Liver (tissue), 7 donors: ENCODE measurements at regions not wholly inside any gene's neighbourhood (a gene's known extent, or its start where the extent isn't known, plus 50 kb on each side); places are given as distances from the start of the nearest gene placed in this dataset.

Experiments
- DNase-seq: peaks from one replicate; pipeline ENCODE4 v3.0.0-alpha.2; 2017; ENCODE audit warnings: low spot score
- H3K27ac ChIP-seq, 2 donors: one replicate each; pipeline ENCODE4 v1.7.0; 2013; ENCODE audit warnings: inconsistent platforms in 2 of 2, low read length in 2 of 2, control low read depth in 1 of 2, low read depth in 1 of 2, mild to moderate bottlenecking in 1 of 2
- H3K27me3 ChIP-seq, 4 donors: one replicate each; pipeline versions ENCODE4 v1.6.1 to v1.7.0; 2013; ENCODE audit warnings: low read length in 3 of 4, inconsistent platforms in 1 of 4, mild to moderate bottlenecking in 1 of 4, moderate library complexity in 1 of 4; ENCODE audit not compliant: control insufficient read depth in 4 of 4, insufficient read depth in 4 of 4
- H3K36me3 ChIP-seq, 4 donors: one replicate each; pipeline versions ENCODE4 v1.6.1 to v1.7.0; 2013; ENCODE audit warnings: low read length in 3 of 4, mild to moderate bottlenecking in 3 of 4, low read depth in 1 of 4, moderate library complexity in 1 of 4; ENCODE audit not compliant: control insufficient read depth in 4 of 4, insufficient read depth in 3 of 4
- H3K4me1 ChIP-seq, 4 donors: one replicate each; pipeline versions ENCODE4 v1.6.1 to v1.7.0; 2013; ENCODE audit warnings: low read length in 3 of 4, mild to moderate bottlenecking in 3 of 4, moderate library complexity in 1 of 4; ENCODE audit not compliant: control insufficient read depth in 4 of 4, insufficient read depth in 4 of 4
- H3K4me3 ChIP-seq, 3 donors: one replicate each; pipeline versions ENCODE4 v1.6.1 to v1.7.0; 2013; ENCODE audit warnings: low read length in 3 of 3, control low read depth in 1 of 3, low read depth in 1 of 3, mild to moderate bottlenecking in 1 of 3
- H3K9ac ChIP-seq, 2 donors: one replicate each; pipeline ENCODE4 v1.7.0; 2013; ENCODE audit warnings: low read length in 2 of 2, mild to moderate bottlenecking in 2 of 2, moderate library complexity in 2 of 2, control low read depth in 1 of 2, low read depth in 1 of 2
- H3K9me3 ChIP-seq, 4 donors: one replicate each; pipeline versions ENCODE4 v1.6.1 to v1.7.0; 2013; ENCODE audit warnings: low read length in 3 of 4; ENCODE audit not compliant: control insufficient read depth in 4 of 4
- ATF3 ChIP-seq: IDR thresholded peaks from 2 replicates; pipeline ENCODE4 v1.6.1; 2016; ENCODE audit warnings: antibody characterized with exemption
- EGR1 ChIP-seq, 2 donors: IDR thresholded peaks; 2 replicates each; pipeline ENCODE4 v1.6.1; 2016 to 2018; ENCODE audit warnings: antibody characterized with exemption in 2 of 2, low read depth in 2 of 2
- FOXA1 ChIP-seq: IDR thresholded peaks from 2 replicates; pipeline ENCODE4 v1.6.1; 2016; ENCODE audit warnings: antibody characterized with exemption
- FOXA2 ChIP-seq: IDR thresholded peaks from 2 replicates; pipeline ENCODE4 v1.6.1; 2016; ENCODE audit warnings: antibody characterized with exemption
- GABPA ChIP-seq, 2 donors: IDR thresholded peaks in 1 of 2; conservative IDR thresholded peaks in 1 of 2; 2 replicates each; pipeline ENCODE4 v1.6.1; 2016; ENCODE audit warnings: antibody characterized with exemption in 2 of 2, mild to moderate bottlenecking in 1 of 2, moderate library complexity in 1 of 2
- HNF4A ChIP-seq, 2 donors: conservative IDR thresholded peaks; 2 replicates each; pipeline ENCODE4 v1.6.1; 2016; ENCODE audit warnings: antibody characterized with exemption in 2 of 2, mild to moderate bottlenecking in 2 of 2
- JUND ChIP-seq, 2 donors: IDR thresholded peaks; 2 replicates each; pipeline ENCODE4 v1.6.1; 2016; ENCODE audit warnings: antibody characterized with exemption in 2 of 2
- MAX ChIP-seq: IDR thresholded peaks from 2 replicates; pipeline ENCODE4 v1.6.1; 2016; ENCODE audit warnings: antibody characterized with exemption
- NR2F2 ChIP-seq: IDR thresholded peaks from 2 replicates; pipeline ENCODE4 v1.6.1; 2016; ENCODE audit warnings: antibody characterized with exemption
- RAD21 ChIP-seq, 2 donors: IDR thresholded peaks; 2 replicates each; pipeline ENCODE4 v1.6.1; 2016; ENCODE audit warnings: antibody characterized with exemption in 2 of 2, mild to moderate bottlenecking in 2 of 2
- REST ChIP-seq: IDR thresholded peaks from 2 replicates; pipeline ENCODE4 v1.6.1; 2016; ENCODE audit warnings: antibody characterized with exemption, mild to moderate bottlenecking
- RXRA ChIP-seq, 2 donors: IDR thresholded peaks; 2 replicates each; pipeline ENCODE4 v1.6.1; 2017 to 2018; ENCODE audit warnings: antibody characterized with exemption in 2 of 2, mild to moderate bottlenecking in 1 of 2
- SP1 ChIP-seq: IDR thresholded peaks from 2 replicates; pipeline ENCODE4 v1.6.1; 2018; ENCODE audit warnings: antibody characterized with exemption, mild to moderate bottlenecking
- TAF1 ChIP-seq: conservative IDR thresholded peaks from 2 replicates; pipeline ENCODE4 v1.6.1; 2016; ENCODE audit warnings: antibody characterized with exemption, mild to moderate bottlenecking
- YY1 ChIP-seq: IDR thresholded peaks from 2 replicates; pipeline ENCODE4 v1.6.1; 2016; ENCODE audit warnings: antibody characterized with exemption, mild to moderate bottlenecking
- WGBS: extraction: QIAGEN DNeasy Blood & Tissue Kit; methylation state at CpG from one replicate; pipeline ENCODE4 v1.1.7; 2013; 5-methylcytosine and 5-hydroxymethylcytosine counted together
- donor health status: healthy.
- donor health status: healthy.
- donor health status: healthy.
- donor health status: healthy.

- H3K36me3 ChIP-seq, result no peaks in the 10 kb centered on the region
- H3K27ac ChIP-seq, result no peak overlapping the region
- no peak overlapping the region for H3K9ac ChIP-seq
- H3K4me1 ChIP-seq, result no peaks in the 10 kb centered on the region
- H3K9me3 ChIP-seq, result no peaks in the 10 kb centered on the region
- 96% methylated on average over 6 of the region's 6 CpGs for WGBS
- TF ChIP-seq SP1, result no peak
- no peak for TF ChIP-seq HNF4A (conservative IDR thresholded peaks at IDR 0.05)
- no peaks in the 10 kb centered on the region for H3K27me3 ChIP-seq
- DNase-seq, result no peak
- H3K4me3 ChIP-seq, result no peak overlapping the region
These were observed 207.2 kb downstream of the ZC3H11B start for GRCh38 chr1:219405531-219406331.

GRCh38 chr1:219404629-219405028 lies 208.3 kb downstream of the ZC3H11B start:
- WGBS, result 90% methylated on average over 1 of the region's 1 CpG

GRCh38 chr1:219402925-219403324 lies 210.0 kb downstream of the ZC3H11B start:
- no peak overlapping the region for H3K9ac ChIP-seq
- no peak overlapping the region for H3K27ac ChIP-seq
- H3K27me3 ChIP-seq, result no peaks in the 10 kb centered on the region
- no peaks in the 10 kb centered on the region for H3K36me3 ChIP-seq
- no peaks in the 10 kb centered on the region for H3K4me1 ChIP-seq
- TF ChIP-seq GABPA (IDR thresholded peaks at IDR 0.05 in 1 of 2, conservative IDR thresholded peaks at IDR 0.05 in 1 of 2), result no peak
- no peak for TF ChIP-seq NR2F2
- TF ChIP-seq FOXA1, result no peak
- TF ChIP-seq EGR1 (IDR thresholded peaks at IDR 0.05; ENCODE audit: low read depth in 2 of 2), result no peak
- no peak for TF ChIP-seq REST
- TF ChIP-seq MAX, result no peak
- H3K4me3 ChIP-seq, result no peak overlapping the region
- H3K9me3 ChIP-seq, result no peaks in the 10 kb centered on the region
- no peak for DNase-seq

More at GRCh38 chr1:219404629-219405028, 208.3 kb downstream of the ZC3H11B start:
- H3K4me1 ChIP-seq, result no peaks in the 10 kb centered on the region
- no peak for DNase-seq
- H3K4me3 ChIP-seq, result no peak overlapping the region
- no peaks in the 10 kb centered on the region for H3K27me3 ChIP-seq
- no peak overlapping the region for H3K27ac ChIP-seq
- H3K36me3 ChIP-seq, result no peaks in the 10 kb centered on the region
- TF ChIP-seq RAD21 (IDR thresholded peaks at IDR 0.05) (no peak), JUND (IDR thresholded peaks at IDR 0.05) (no peak), FOXA2 (no peak), YY1 (no peak), EGR1 (IDR thresholded peaks at IDR 0.05; ENCODE audit: low read depth in 2 of 2) (no peak), ATF3 (no peak), RXRA (IDR thresholded peaks at IDR 0.05) (no peak), MAX (no peak), TAF1 (no peak)
- no peak overlapping the region for H3K9ac ChIP-seq
- H3K9me3 ChIP-seq, result no peaks in the 10 kb centered on the region
